ENCODE measurements at regions not wholly inside any gene's neighbourhood (a gene's known extent, or its start where the extent isn't known, plus 50 kb on each side); places are given as distances from the start of the nearest gene placed in this dataset.

DNA sequence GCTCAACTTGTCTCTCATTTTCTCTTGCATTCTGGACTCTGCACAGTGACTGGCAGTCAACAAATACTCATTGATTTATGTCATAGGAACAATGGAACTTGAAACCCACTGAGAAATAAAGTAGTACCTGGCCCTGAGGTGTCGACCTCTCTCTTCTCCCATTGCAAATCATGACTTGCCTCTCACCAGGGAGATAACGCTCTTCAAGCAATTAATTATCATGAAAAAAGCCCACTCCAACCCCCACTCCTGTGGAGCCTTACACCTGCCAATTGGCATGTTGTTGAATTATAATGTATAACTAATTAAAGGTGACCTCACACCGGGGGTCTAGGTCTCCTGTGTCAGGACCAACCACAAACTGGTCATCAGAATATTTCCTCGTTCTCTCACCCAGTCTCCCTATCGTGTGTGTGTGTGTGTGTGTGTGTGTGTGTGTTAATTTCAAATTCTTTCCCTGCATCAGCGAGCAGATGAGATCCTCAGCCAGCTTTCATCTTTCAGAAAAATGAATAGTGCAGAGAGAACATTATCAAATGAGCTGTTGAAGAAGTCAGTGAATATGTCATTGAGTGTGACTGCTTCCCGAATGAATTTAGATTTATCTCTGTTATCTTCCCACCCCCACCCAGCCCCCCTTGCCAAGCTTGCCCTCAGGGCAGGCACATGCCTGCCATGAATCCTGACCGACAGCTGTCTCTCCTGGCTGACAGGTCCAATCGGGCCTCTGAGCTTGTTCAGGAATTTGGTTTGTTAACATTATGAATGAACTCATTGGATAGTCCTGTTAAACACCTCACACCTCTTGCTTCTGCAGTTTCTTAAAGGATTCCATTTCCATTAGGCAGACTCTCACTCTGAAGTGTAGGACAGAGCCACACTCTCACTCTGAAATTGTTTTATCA lies 357.4 kb downstream of the INSC start:
- Mint-ChIP-seq H3K4me1 (ENCODE audit: unreplicated experiment) (peaks cover 1% of the 10 kb centered on the region), H3K27ac (ENCODE audit: unreplicated experiment) (no peak overlapping the region), H3K27me3 (ENCODE audit: unreplicated experiment) (no peaks in the 10 kb centered on the region), H3K4me3 (ENCODE audit: unreplicated experiment) (no peak overlapping the region), H3K36me3 (ENCODE audit: low read depth, unreplicated experiment) (no peaks in the 10 kb centered on the region), H3K9me3 (ENCODE audit: unreplicated experiment) (no peaks in the 10 kb centered on the region)
- TF ChIP-seq CTCF (IDR thresholded peaks at IDR 0.05; ENCODE audit: unreplicated experiment) = no peak
- DNase-seq (ENCODE audit: low spot score) = no peak

DNA sequence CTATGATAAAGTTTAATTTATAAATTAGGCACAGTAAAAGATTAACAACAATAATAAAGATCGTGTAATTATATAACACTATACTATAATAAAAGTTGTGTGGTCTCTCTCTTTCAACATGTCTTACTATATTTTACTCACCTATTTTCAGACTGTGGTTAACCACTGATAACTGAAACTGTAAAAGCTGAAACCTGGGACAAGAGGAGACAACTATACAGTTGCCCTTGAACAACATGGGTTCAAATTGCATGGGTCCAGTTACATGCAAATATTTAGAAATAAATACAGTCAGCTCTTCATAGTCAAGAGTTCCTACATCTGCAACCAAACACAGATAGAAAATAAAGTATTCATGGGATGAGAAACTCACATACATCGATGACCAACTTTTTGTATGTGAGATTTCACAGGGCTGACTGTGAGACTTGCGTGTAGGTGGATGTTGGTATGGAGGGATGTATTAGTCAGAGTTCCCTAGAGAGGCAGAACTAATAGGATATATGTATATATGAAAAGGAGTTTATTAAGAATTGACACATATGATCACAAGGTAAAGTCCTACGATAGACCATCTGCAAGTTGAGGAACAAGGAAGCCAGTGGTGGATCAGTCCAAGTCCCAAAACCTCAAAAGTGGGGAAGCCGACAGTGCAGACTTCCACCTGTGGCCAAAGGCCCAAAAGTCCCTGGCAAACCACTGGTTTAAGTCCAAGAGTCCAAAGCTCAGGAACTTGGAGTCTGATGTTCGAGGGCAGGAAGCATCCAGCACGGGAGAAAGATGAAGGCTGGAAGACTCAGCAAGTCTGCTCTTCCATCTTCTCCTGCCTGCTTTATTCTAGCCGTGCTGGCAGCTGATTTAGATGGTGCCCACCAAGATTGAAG lies 359.5 kb downstream of the INSC start:
- Mint-ChIP-seq H3K27me3 (ENCODE audit: unreplicated experiment) (no peaks in the 10 kb centered on the region), H3K36me3 (ENCODE audit: low read depth, unreplicated experiment) (no peaks in the 10 kb centered on the region), H3K4me3 (ENCODE audit: unreplicated experiment) (no peak overlapping the region), H3K27ac (ENCODE audit: unreplicated experiment) (no peak overlapping the region), H3K4me1 (ENCODE audit: unreplicated experiment) (no peaks in the 10 kb centered on the region), H3K9me3 (ENCODE audit: unreplicated experiment) (no peaks in the 10 kb centered on the region)
- DNase-seq (ENCODE audit: low spot score) = no peak
- TF ChIP-seq CTCF (IDR thresholded peaks at IDR 0.05; ENCODE audit: unreplicated experiment) = no peak

- no peak for DNase-seq (ENCODE audit: low spot score)
- H3K4me3 Mint-ChIP-seq (ENCODE audit: unreplicated experiment) = no peak overlapping the region
- no peak for TF ChIP-seq CTCF (IDR thresholded peaks at IDR 0.05; ENCODE audit: unreplicated experiment)
- H3K27ac Mint-ChIP-seq (ENCODE audit: unreplicated experiment) = no peak overlapping the region
- H3K36me3 Mint-ChIP-seq (ENCODE audit: low read depth, unreplicated experiment) = no peaks in the 10 kb centered on the region
- no peaks in the 10 kb centered on the region for H3K4me1 Mint-ChIP-seq (ENCODE audit: unreplicated experiment)
- no peaks in the 10 kb centered on the region for H3K9me3 Mint-ChIP-seq (ENCODE audit: unreplicated experiment)
- H3K27me3 Mint-ChIP-seq (ENCODE audit: unreplicated experiment) = no peaks in the 10 kb centered on the region
Observed at GRCh38 chr11:15476371-15476917, 361.7 kb downstream of the INSC start.

GRCh38 chr11:15481871-15482270 lies 367.1 kb downstream of the INSC start:
- peaks cover 5% of the 10 kb centered on the region for H3K4me1 Mint-ChIP-seq (ENCODE audit: unreplicated experiment)

More at GRCh38 chr11:15481871-15482270, 367.1 kb downstream of the INSC start:
- Mint-ChIP-seq H3K27me3 (ENCODE audit: unreplicated experiment) (no peaks in the 10 kb centered on the region), H3K9me3 (ENCODE audit: unreplicated experiment) (no peaks in the 10 kb centered on the region), H3K27ac (ENCODE audit: unreplicated experiment) (no peak overlapping the region), H3K4me3 (ENCODE audit: unreplicated experiment) (no peak overlapping the region), H3K36me3 (ENCODE audit: low read depth, unreplicated experiment) (no peaks in the 10 kb centered on the region)
- no peak for TF ChIP-seq CTCF (IDR thresholded peaks at IDR 0.05; ENCODE audit: unreplicated experiment)
- no peak for DNase-seq (ENCODE audit: low spot score)
